ENCODE measurements at regions not wholly inside any gene's neighbourhood (a gene's known extent, or its start where the extent isn't known, plus 50 kb on each side); places are given as distances from the start of the nearest gene placed in this dataset.

DNA sequence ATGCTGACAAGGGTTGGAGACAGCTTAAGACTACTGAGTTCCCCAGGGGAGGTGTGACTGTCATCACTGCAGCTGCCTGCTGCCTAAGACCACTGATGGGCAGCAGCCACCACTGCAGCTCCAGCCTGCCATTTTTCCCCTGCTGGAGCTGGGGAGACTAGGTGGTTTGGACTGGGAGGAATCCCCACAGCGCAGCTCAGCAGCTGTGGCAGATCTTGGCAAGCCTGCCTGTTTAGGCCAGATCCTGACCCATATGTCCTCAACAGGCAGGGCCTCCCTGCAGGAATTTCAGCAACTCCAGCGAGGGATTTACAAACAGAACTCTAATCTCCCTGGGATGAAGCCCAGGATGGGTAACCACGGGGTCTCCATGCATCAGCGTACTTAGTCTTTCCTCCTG is 356.4 kb upstream of the TOM1L1 start:
- TF ChIP-seq, protein P1, sequence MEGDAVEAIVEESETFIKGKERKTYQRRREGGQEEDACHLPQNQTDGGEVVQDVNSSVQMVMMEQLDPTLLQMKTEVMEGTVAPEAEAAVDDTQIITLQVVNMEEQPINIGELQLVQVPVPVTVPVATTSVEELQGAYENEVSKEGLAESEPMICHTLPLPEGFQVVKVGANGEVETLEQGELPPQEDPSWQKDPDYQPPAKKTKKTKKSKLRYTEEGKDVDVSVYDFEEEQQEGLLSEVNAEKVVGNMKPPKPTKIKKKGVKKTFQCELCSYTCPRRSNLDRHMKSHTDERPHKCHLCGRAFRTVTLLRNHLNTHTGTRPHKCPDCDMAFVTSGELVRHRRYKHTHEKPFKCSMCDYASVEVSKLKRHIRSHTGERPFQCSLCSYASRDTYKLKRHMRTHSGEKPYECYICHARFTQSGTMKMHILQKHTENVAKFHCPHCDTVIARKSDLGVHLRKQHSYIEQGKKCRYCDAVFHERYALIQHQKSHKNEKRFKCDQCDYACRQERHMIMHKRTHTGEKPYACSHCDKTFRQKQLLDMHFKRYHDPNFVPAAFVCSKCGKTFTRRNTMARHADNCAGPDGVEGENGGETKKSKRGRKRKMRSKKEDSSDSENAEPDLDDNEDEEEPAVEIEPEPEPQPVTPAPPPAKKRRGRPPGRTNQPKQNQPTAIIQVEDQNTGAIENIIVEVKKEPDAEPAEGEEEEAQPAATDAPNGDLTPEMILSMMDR (IDR thresholded peaks at IDR 0.05), result no peak
- TF ChIP-seq POLR2A (IDR thresholded peaks at IDR 0.05) (no peak), POLR2AphosphoS5 (IDR thresholded peaks at IDR 0.05) (no peak)
- Histone ChIP-seq H3K36me3 (no peaks in the 10 kb centered on the region), H3K27me3 (replicated peaks; ENCODE audit: insufficient read depth) (no peaks in the 10 kb centered on the region), H3K9me3 (no peaks in the 10 kb centered on the region), H3K4me1 (replicated peaks) (no peaks in the 10 kb centered on the region), H3K27ac (no peak overlapping the region), H3K4me3 (no peak overlapping the region)
- no peak for DNase-seq (ENCODE audit: low spot score)
- WGBS, result 58% methylated on average over 4 of the region's 4 CpGs
- intact Hi-C loops (cut with DNase I), result no loop called here

DNA sequence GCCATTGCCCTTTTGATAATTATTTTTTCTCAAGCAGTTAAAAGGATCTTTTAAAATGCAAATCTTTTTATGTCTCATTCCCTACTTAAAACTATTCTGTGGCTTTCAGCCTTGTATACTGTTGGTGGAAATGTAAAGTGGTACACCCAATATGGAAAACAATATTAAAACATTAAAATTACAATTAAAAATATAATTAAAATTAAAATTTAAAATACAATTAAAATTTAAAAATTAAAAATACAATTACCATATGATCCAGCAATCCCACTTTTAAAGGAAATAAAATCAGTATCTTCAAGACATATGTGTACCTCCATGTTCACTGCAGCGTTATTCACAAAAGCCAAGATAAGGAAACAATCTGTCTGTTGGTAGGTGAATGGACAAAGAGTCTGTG is 340.8 kb upstream of the TOM1L1 start:
- 97% methylated on average over 1 of the region's 1 CpG for WGBS

DNA sequence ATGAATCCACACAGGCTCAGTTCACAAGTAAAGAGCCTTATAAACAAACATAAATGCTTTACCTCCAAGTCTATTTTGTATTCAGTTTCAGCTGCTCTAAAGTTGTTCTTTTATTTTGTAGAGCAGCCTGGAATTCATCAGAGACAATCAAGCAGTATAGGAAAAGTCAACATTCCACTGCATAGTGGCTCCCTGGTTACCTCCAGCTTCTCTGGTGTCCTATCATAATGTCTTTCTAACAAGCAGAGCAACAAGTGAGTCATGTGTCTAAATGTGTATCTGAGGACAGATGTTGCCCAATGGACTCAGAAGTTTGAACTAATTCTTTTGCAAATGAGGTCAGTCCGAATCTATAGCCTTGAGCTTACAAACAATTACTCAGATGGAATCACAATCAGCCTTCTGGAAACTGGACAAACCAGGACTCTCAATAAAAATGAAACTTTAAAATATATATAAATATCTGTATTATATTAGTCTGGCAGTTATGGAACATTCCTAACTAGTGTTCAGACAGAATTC is 292.0 kb upstream of the TOM1L1 start:
- Histone ChIP-seq H3K4me1 (replicated peaks) (no peaks in the 10 kb centered on the region), H3K4me3 (no peak overlapping the region), H3K9me3 (no peaks in the 10 kb centered on the region), H3K27me3 (replicated peaks; ENCODE audit: insufficient read depth) (no peaks in the 10 kb centered on the region), H3K36me3 (no peaks in the 10 kb centered on the region), H3K27ac (no peak overlapping the region)
- intact Hi-C loops (cut with DNase I), result no loop called here
- TF ChIP-seq, protein P1 (IDR thresholded peaks at IDR 0.05), result no peak
- TF ChIP-seq POLR2AphosphoS5 (IDR thresholded peaks at IDR 0.05) (no peak), POLR2A (IDR thresholded peaks at IDR 0.05) (no peak)
- WGBS, result 60% methylated on average over 1 of the region's 1 CpG
- DNase-seq (ENCODE audit: low spot score), result no peak

More for the DNA sequence above, 340.8 kb upstream of the TOM1L1 start:
- intact Hi-C loops (cut with DNase I), result no loop called here
- Histone ChIP-seq H3K4me3 (no peak overlapping the region), H3K27ac (no peak overlapping the region), H3K36me3 (no peaks in the 10 kb centered on the region), H3K27me3 (replicated peaks; ENCODE audit: insufficient read depth) (no peaks in the 10 kb centered on the region), H3K9me3 (no peaks in the 10 kb centered on the region), H3K4me1 (replicated peaks) (no peaks in the 10 kb centered on the region)
- no peak for TF ChIP-seq POLR2AphosphoS5 (IDR thresholded peaks at IDR 0.05)
- TF ChIP-seq, protein P1 (IDR thresholded peaks at IDR 0.05), result no peak
- TF ChIP-seq POLR2A (IDR thresholded peaks at IDR 0.05), result no peak
- DNase-seq (ENCODE audit: low spot score), result no peak

DNA sequence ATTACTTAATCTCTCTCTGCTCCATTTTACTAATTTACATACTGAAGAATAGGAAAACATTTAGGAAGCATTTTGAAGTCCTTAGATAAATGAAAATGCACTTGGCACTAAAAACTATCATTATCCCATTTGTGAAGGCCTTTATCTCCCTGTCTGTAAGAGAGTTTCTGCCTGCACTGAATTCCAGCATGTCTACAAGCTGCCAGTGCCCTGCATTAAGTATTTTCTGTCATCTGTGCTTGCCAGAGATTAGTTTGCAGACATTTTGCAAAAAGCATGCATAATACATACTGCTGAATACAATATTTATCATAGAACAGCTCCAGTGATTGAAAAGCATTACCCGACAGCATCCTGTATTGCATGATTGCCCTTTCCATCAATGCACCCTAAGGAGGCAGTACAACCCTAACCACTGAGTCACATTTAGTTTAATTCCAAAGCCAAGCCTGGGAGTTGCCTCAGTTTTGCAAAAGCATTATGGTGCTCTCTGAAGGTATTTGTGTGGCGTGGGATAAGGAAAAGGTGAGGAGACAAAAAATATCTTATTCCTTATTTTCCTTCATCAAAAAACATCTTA is 280.2 kb upstream of the TOM1L1 start:
- TF ChIP-seq POLR2A (IDR thresholded peaks at IDR 0.05) (no peak), POLR2AphosphoS5 (IDR thresholded peaks at IDR 0.05) (no peak)
- TF ChIP-seq, protein P1 (IDR thresholded peaks at IDR 0.05), result no peak
- intact Hi-C loops (cut with DNase I), result no loop called here
- Histone ChIP-seq H3K9me3 (no peaks in the 10 kb centered on the region), H3K4me1 (replicated peaks) (no peaks in the 10 kb centered on the region), H3K27me3 (replicated peaks; ENCODE audit: insufficient read depth) (no peaks in the 10 kb centered on the region), H3K4me3 (no peak overlapping the region), H3K27ac (no peak overlapping the region), H3K36me3 (no peaks in the 10 kb centered on the region)
- DNase-seq (ENCODE audit: low spot score), result no peak
- 98% methylated on average over 2 of the region's 2 CpGs for WGBS

DNA sequence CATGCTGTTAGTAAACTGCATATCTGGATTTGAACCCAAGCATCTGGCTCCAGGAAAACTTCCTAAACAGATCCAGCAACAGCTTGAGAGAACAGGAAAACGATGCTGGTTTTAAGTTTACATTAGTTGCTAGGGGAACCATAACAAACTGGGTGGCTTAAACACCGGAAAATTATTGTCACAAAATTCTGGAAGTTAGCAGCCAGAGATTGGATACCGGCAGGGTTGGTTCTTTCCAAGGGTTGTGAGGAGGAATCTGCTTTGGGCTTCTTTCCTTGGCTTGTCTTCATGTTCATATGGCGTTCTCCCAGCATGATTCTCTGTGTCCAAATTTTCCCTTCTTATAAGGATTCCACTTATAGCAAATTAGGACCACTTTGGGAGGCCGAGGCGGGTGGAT is 276.9 kb upstream of the TOM1L1 start:
- no peak for TF ChIP-seq POLR2AphosphoS5 (IDR thresholded peaks at IDR 0.05)
- no peak for DNase-seq (ENCODE audit: low spot score)
- 76% methylated on average over 6 of the region's 6 CpGs for WGBS

More for the DNA sequence above, 276.9 kb upstream of the TOM1L1 start:
- intact Hi-C loops (cut with DNase I), result no loop called here
- Histone ChIP-seq H3K4me3 (no peak overlapping the region), H3K4me1 (replicated peaks) (no peaks in the 10 kb centered on the region), H3K36me3 (no peaks in the 10 kb centered on the region), H3K27ac (no peak overlapping the region), H3K27me3 (replicated peaks; ENCODE audit: insufficient read depth) (no peaks in the 10 kb centered on the region), H3K9me3 (no peaks in the 10 kb centered on the region)

All from prostate gland (tissue), 2 donors.